H9 (cell line): ENCODE measurements at regions not wholly inside any gene's neighbourhood (a gene's known extent, or its start where the extent isn't known, plus 50 kb on each side); places are given as distances from the start of the nearest gene placed in this dataset.

Source experiments
- DNase-seq: peaks from one replicate; pipeline ENCODE4 v3.0.0-alpha.2; 2017
- H2AFZ ChIP-seq: one replicate; pipeline ENCODE4 v1.6.1; 2013; ENCODE audit warnings: mild to moderate bottlenecking, low read length, control low read depth, moderate library complexity
- H2AK5ac ChIP-seq: 2 replicates; pipeline ENCODE4 v1.6.1; 2013; ENCODE audit warnings: low read length, control low read depth, mixed read lengths; ENCODE audit not compliant: insufficient read length
- H2BK120ac ChIP-seq: one replicate; pipeline ENCODE4 v1.6.1; 2013; ENCODE audit warnings: low read depth, mild to moderate bottlenecking, low read length, control low read depth, inconsistent platforms; ENCODE audit not compliant: poor library complexity, severe bottlenecking
- H2BK12ac ChIP-seq: 2 replicates; pipeline ENCODE4 v1.6.1; 2013; ENCODE audit warnings: low read length, control low read depth, mixed read lengths, low read depth; ENCODE audit not compliant: insufficient read length
- H2BK15ac ChIP-seq: 2 replicates; pipeline ENCODE4 v1.6.1; 2013; ENCODE audit warnings: low read depth, low read length, control low read depth
- H2BK20ac ChIP-seq: one replicate; pipeline ENCODE4 v1.6.1; 2013; ENCODE audit warnings: low read depth, mild to moderate bottlenecking, low read length, control low read depth, inconsistent platforms; ENCODE audit not compliant: poor library complexity, severe bottlenecking
- H2BK5ac ChIP-seq: 2 replicates; pipeline ENCODE4 v1.6.1; 2013; ENCODE audit warnings: low read length, control low read depth, mixed read lengths; ENCODE audit not compliant: insufficient read length
- H3K14ac ChIP-seq: 2 replicates; pipeline ENCODE4 v1.6.1; 2013; ENCODE audit warnings: low read length, control low read depth; ENCODE audit not compliant: insufficient read depth
- H3K18ac ChIP-seq: 2 replicates; pipeline ENCODE4 v1.6.1; 2013; ENCODE audit warnings: low read depth, mild to moderate bottlenecking, mixed read lengths, low read length, control low read depth; ENCODE audit not compliant: insufficient read length
- H3K23ac ChIP-seq: 2 replicates; pipeline ENCODE4 v1.6.1; 2013; ENCODE audit warnings: low read length, control low read depth, mixed read lengths, low read depth; ENCODE audit not compliant: insufficient read length
- H3K23me2 ChIP-seq: 2 replicates; pipeline ENCODE4 v1.6.1; 2013; ENCODE audit warnings: low read depth, mild to moderate bottlenecking, mixed read lengths, low read length, control low read depth; ENCODE audit not compliant: insufficient read length, poor library complexity, severe bottlenecking
- H3K27ac ChIP-seq: 2 replicates; pipeline ENCODE4 v1.5.1; 2013; ENCODE audit warnings: low read length, control low read depth, mixed read lengths, low read depth; ENCODE audit not compliant: insufficient read length
- H3K27me3 ChIP-seq: 2 replicates; pipeline ENCODE4 v1.6.1; 2013; ENCODE audit warnings: low read length, control low read depth, inconsistent platforms; ENCODE audit not compliant: insufficient read depth
- H3K4ac ChIP-seq: 2 replicates; pipeline ENCODE4 v1.6.1; 2013; ENCODE audit warnings: low read depth, mild to moderate bottlenecking, control low read depth, inconsistent platforms, low read length, moderate library complexity
- H3K4me1 ChIP-seq: 2 replicates; pipeline ENCODE4 v1.6.1; 2013; ENCODE audit warnings: low read length, control low read depth, inconsistent platforms; ENCODE audit not compliant: insufficient read depth
- H3K4me2 ChIP-seq: 2 replicates; pipeline ENCODE4 v1.6.1; 2013; ENCODE audit warnings: low read length, control low read depth, mixed read lengths; ENCODE audit not compliant: insufficient read length, insufficient read depth
- H3K56ac ChIP-seq: 2 replicates; pipeline ENCODE4 v1.6.1; 2013; ENCODE audit warnings: low read depth, mild to moderate bottlenecking, mixed read lengths, low read length, control low read depth; ENCODE audit not compliant: insufficient read length
- H3K79me1 ChIP-seq: 2 replicates; pipeline ENCODE4 v1.6.1; 2013; ENCODE audit warnings: low read depth, mild to moderate bottlenecking, moderate library complexity, low read length, control low read depth, inconsistent platforms; ENCODE audit not compliant: insufficient read depth, poor library complexity, severe bottlenecking
- H3K79me2 ChIP-seq: 2 replicates; pipeline ENCODE4 v1.6.1; 2013; ENCODE audit warnings: low read length, control low read depth, inconsistent platforms; ENCODE audit not compliant: insufficient read depth
- H3K9ac ChIP-seq: 2 replicates; pipeline ENCODE4 v1.6.1; 2013; ENCODE audit warnings: low read length, control low read depth, mixed read lengths; ENCODE audit not compliant: insufficient read length; ENCODE audit errors: extremely low read depth
- H3K9me3 ChIP-seq: one replicate; pipeline ENCODE4 v1.6.1; 2013; ENCODE audit warnings: low read depth, low read length, inconsistent platforms; ENCODE audit not compliant: control insufficient read depth
- H3T11ph ChIP-seq: one replicate; pipeline ENCODE4 v1.6.1; 2013; ENCODE audit warnings: mild to moderate bottlenecking, low read length, control low read depth, inconsistent platforms
- H4K20me1 ChIP-seq: one replicate; pipeline ENCODE4 v1.6.1; 2013; ENCODE audit not compliant: control insufficient read depth, insufficient read length, insufficient read depth
- H4K5ac ChIP-seq: 2 replicates; pipeline ENCODE4 v1.6.1; 2013; ENCODE audit warnings: low read depth, mild to moderate bottlenecking, mixed read lengths, low read length, control low read depth; ENCODE audit not compliant: insufficient read length
- H4K8ac ChIP-seq: replicated peaks from 2 replicates; pipeline ENCODE4 v1.6.1; 2013; ENCODE audit warnings: low read length, control low read depth, mixed read lengths, low read depth; ENCODE audit not compliant: insufficient read length
- H4K91ac ChIP-seq: 2 replicates; pipeline ENCODE4 v1.6.1; 2013; ENCODE audit warnings: low read depth, mild to moderate bottlenecking, moderate library complexity, mixed read lengths, low read length, control low read depth; ENCODE audit not compliant: insufficient read length
- H3K27ac Mint-ChIP-seq, 3 experiments: 2 replicates in 2 of 3; 3 replicates in 1 of 3; pipeline ENCODE4 v1.8.0; 2020 to 2021; ENCODE audit warnings: mixed read lengths in 3 of 3, mild to moderate bottlenecking in 1 of 3, moderate library complexity in 1 of 3
- H3K27me3 Mint-ChIP-seq: 2 replicates; pipeline ENCODE4 v1.8.0; 2021; ENCODE audit warnings: low read depth, mild to moderate bottlenecking, moderate library complexity, mixed read lengths
- H3K36me3 Mint-ChIP-seq, 3 experiments: 2 replicates in 2 of 3; 3 replicates in 1 of 3; pipeline ENCODE4 v1.8.0; 2020 to 2021; ENCODE audit warnings: low read depth in 3 of 3, mixed read lengths in 3 of 3; ENCODE audit not compliant: insufficient read depth in 1 of 3
- H3K4me1 Mint-ChIP-seq, 2 experiments: 2 replicates each; pipeline ENCODE4 v1.8.0; 2020; ENCODE audit warnings: mixed read lengths in 2 of 2
- H3K4me3 Mint-ChIP-seq, 2 experiments: 2 replicates in 1 of 2; 3 replicates in 1 of 2; pipeline ENCODE4 v1.8.0; 2020 to 2021; ENCODE audit warnings: mild to moderate bottlenecking in 2 of 2, mixed read lengths in 2 of 2, moderate library complexity in 1 of 2
- H3K9me3 Mint-ChIP-seq, 2 experiments: 2 replicates in 1 of 2; 3 replicates in 1 of 2; pipeline ENCODE4 v1.8.0; 2020; ENCODE audit warnings: mild to moderate bottlenecking in 2 of 2, mixed read lengths in 2 of 2, moderate library complexity in 1 of 2
- WGBS: extraction: QIAGEN DNeasy Blood & Tissue Kit; methylation state at CpG from one replicate; pipeline ENCODE4 v1.1.7; 2013; ENCODE audit warnings: missing lambda C conversion rate, low lambda C conversion rate, mixed read lengths; ENCODE audit not compliant: insufficient read length; ENCODE audit errors: extremely low coverage; 5-methylcytosine and 5-hydroxymethylcytosine counted together
- TF ChIP-seq, protein P1 (sequence below): fragments of 200-600 bp; sonication (generic); conservative IDR thresholded peaks from 3 replicates; pipeline ENCODE4 v1.8.0; 2021; ENCODE audit warnings: antibody characterized with exemption, mild to moderate bottlenecking

DNA sequence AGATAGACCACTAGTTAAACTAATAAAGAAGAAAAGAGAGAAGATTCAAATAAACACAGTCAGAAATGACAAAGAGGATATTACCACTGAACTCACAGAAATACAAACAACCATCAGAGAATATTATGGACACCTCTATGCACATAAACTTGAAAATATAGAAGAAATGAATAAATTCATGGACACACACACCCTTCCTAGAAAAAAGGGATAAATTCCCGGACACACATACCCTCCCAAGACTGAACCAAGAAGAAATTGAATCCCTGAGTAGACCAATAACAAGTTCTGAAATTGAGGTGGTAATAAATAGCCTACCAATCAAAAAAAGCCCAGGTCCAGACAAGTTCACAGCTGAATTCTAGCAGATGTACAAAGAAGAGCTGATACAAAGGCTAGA lies 187.9 kb downstream of the SEC23A start:
- TF ChIP-seq, protein P1, sequence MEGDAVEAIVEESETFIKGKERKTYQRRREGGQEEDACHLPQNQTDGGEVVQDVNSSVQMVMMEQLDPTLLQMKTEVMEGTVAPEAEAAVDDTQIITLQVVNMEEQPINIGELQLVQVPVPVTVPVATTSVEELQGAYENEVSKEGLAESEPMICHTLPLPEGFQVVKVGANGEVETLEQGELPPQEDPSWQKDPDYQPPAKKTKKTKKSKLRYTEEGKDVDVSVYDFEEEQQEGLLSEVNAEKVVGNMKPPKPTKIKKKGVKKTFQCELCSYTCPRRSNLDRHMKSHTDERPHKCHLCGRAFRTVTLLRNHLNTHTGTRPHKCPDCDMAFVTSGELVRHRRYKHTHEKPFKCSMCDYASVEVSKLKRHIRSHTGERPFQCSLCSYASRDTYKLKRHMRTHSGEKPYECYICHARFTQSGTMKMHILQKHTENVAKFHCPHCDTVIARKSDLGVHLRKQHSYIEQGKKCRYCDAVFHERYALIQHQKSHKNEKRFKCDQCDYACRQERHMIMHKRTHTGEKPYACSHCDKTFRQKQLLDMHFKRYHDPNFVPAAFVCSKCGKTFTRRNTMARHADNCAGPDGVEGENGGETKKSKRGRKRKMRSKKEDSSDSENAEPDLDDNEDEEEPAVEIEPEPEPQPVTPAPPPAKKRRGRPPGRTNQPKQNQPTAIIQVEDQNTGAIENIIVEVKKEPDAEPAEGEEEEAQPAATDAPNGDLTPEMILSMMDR = no peak
- peaks cover 0 to 10% (median 3%) of the 10 kb centered on the region in 3 experiments; a peak in 1 of 7 replicates for H3K36me3 Mint-ChIP-seq

More for the DNA sequence above, 187.9 kb downstream of the SEC23A start:
- H4K91ac ChIP-seq = no peak overlapping the region
- no peaks in the 10 kb centered on the region for H3K27me3 ChIP-seq
- H3K23ac ChIP-seq = no peak overlapping the region
- H3K9ac ChIP-seq = no peak overlapping the region
- H3K18ac ChIP-seq = no peak overlapping the region
- H2BK5ac ChIP-seq = no peak overlapping the region
- WGBS = no CpG with 5 or more reads among the region's 1 CpG
- H3K79me1 ChIP-seq = no peaks in the 10 kb centered on the region
- H3K27ac Mint-ChIP-seq = no peak overlapping the region
- H3K27ac ChIP-seq = no peak overlapping the region
- peaks cover 3% of the 10 kb centered on the region in 2 experiments; a peak in 3 of 5 replicates for H3K9me3 Mint-ChIP-seq
- H4K8ac ChIP-seq = no peak overlapping the region
- H3K4ac ChIP-seq = no peak overlapping the region
- no peak overlapping the region for H2AK5ac ChIP-seq
- H2BK20ac ChIP-seq = no peak overlapping the region
- H4K20me1 ChIP-seq = no peaks in the 10 kb centered on the region
- H2BK12ac ChIP-seq = no peak overlapping the region
- no peak overlapping the region for H4K5ac ChIP-seq
- no peak overlapping the region for H2AFZ ChIP-seq
- H3K4me1 ChIP-seq = no peaks in the 10 kb centered on the region
- no peak overlapping the region for H3K56ac ChIP-seq
- no peak overlapping the region for H3K14ac ChIP-seq
- no peaks in the 10 kb centered on the region for H3K23me2 ChIP-seq
- H3K27me3 Mint-ChIP-seq = no peaks in the 10 kb centered on the region
- no peak overlapping the region for H2BK15ac ChIP-seq
- no peak overlapping the region for H3K4me2 ChIP-seq
- DNase-seq = no peak
- no peak overlapping the region for H3K4me3 Mint-ChIP-seq
- H3K79me2 ChIP-seq = no peaks in the 10 kb centered on the region
- no peaks in the 10 kb centered on the region for H3K4me1 Mint-ChIP-seq
- H3K9me3 ChIP-seq = no peaks in the 10 kb centered on the region
- no peak overlapping the region for H2BK120ac ChIP-seq
- H3T11ph ChIP-seq = no peak overlapping the region
